Left lung (tissue), 4 donors: ENCODE measurements at regions not wholly inside any gene's neighbourhood (a gene's known extent, or its start where the extent isn't known, plus 50 kb on each side); places are given as distances from the start of the nearest gene placed in this dataset.
A peak's percentile ranks its signal among the peaks of the same experiment; 100 is the strongest.

Source experiments
- ATAC-seq: fragments of 200-7000 bp; cut with Tn5 transposase; one replicate; pipeline ENCODE4 v1.9.1; 2020; ENCODE audit warnings: moderate library complexity
- DNase-seq, 4 donors: peaks; one replicate each; pipeline ENCODE4 v3.0.0-alpha.2; 2013 to 2020
- H3K27ac ChIP-seq, 2 donors: fragments of 200-600 bp; sonication (generic) in 1 of 2; one replicate each; pipeline versions ENCODE4 v1.5.0 to v1.8.0; 2020 to 2021
- H3K27me3 ChIP-seq, 2 donors: fragments of 200-600 bp; sonication (generic) in 1 of 2; one replicate each; pipeline versions ENCODE4 v1.5.0 to v1.8.0; 2020 to 2021
- H3K36me3 ChIP-seq, 2 donors: fragments of 200-600 bp; sonication (generic) in 1 of 2; one replicate each; pipeline versions ENCODE4 v1.5.0 to v1.8.0; 2020 to 2021
- H3K4me1 ChIP-seq, 2 donors: fragments of 200-600 bp; one replicate each; pipeline ENCODE4 v1.8.0; 2021
- H3K4me3 ChIP-seq, 2 donors: fragments of 200-600 bp; sonication (generic) in 1 of 2; one replicate each; pipeline versions ENCODE4 v1.5.0 to v1.8.0; 2020 to 2021; ENCODE audit warnings: mild to moderate bottlenecking in 1 of 2
- H3K9me3 ChIP-seq, 2 donors: fragments of 200-600 bp; sonication (generic) in 1 of 2; one replicate each; pipeline versions ENCODE4 v1.5.0 to v1.8.0; 2020 to 2021
- CTCF ChIP-seq, 2 donors: fragments of 200-600 bp; sonication (generic) in 1 of 2; IDR thresholded peaks; one replicate each; pipeline versions ENCODE4 v1.5.0 to v1.8.0; 2021; ENCODE audit warnings: antibody characterized with exemption in 2 of 2
- intact Hi-C, 2 donors: fragments of 100-400 bp; cut with DNase I; formaldehyde crosslinking; loops; one replicate each; pipeline versions ENCODE4 v1.11.2 to v1.14.2; 2022
- donor health status: DM: no; HTN: yes; CAD: no.
- donor health status: DM: no; HTN: no; CAD: no.

GRCh38 chrX:39896951-39897740, 200.6 kb downstream of the BCOR start:
- H3K9me3 ChIP-seq = no peaks in the 10 kb centered on the region
- no peak overlapping the region for H3K4me3 ChIP-seq
- DNase-seq (peak in 1 of 4 donors; percentile 65), ATAC-seq (peak; percentile 60)
- peaks cover 0 to 16% of the 10 kb centered on the region in 2 donors for H3K4me1 ChIP-seq
- peak overlapping the region in 1 of 2 donors; percentile 50 for H3K27ac ChIP-seq
- intact Hi-C loops = no loop called here
- no peaks in the 10 kb centered on the region for H3K27me3 ChIP-seq
- no peaks in the 10 kb centered on the region for H3K36me3 ChIP-seq
- no peak for TF ChIP-seq CTCF (IDR thresholded peaks at IDR 0.05)

GRCh38 chrX:39897741-39898097, 200.0 kb downstream of the BCOR start:
- H3K4me1 ChIP-seq = peaks cover 0 to 16% of the 10 kb centered on the region in 2 donors
- ATAC-seq (peak; percentile 24), DNase-seq (no peak)
- intact Hi-C loops = no loop called here
- H3K4me3 ChIP-seq = no peak overlapping the region
- H3K9me3 ChIP-seq = no peaks in the 10 kb centered on the region
- no peaks in the 10 kb centered on the region for H3K27me3 ChIP-seq
- no peak for TF ChIP-seq CTCF (IDR thresholded peaks at IDR 0.05)
- peak overlapping the region in 1 of 2 donors; percentile 50 for H3K27ac ChIP-seq
- H3K36me3 ChIP-seq = no peaks in the 10 kb centered on the region

- peaks cover 0 to 16% of the 10 kb centered on the region in 2 donors for H3K4me1 ChIP-seq
- no peak overlapping the region for H3K4me3 ChIP-seq
- DNase-seq (no peak), ATAC-seq (peak; percentile 15)
- H3K9me3 ChIP-seq = no peaks in the 10 kb centered on the region
- TF ChIP-seq CTCF (IDR thresholded peaks at IDR 0.05) = no peak
- peak overlapping the region in 1 of 2 donors; percentile 50 for H3K27ac ChIP-seq
- no peaks in the 10 kb centered on the region for H3K36me3 ChIP-seq
- H3K27me3 ChIP-seq = no peaks in the 10 kb centered on the region
- intact Hi-C loops = no loop called here
These were observed 199.6 kb downstream of the BCOR start for GRCh38 chrX:39898147-39898546.

GRCh38 chrX:39899059-39899458, 198.7 kb downstream of the BCOR start:
- Histone ChIP-seq H3K36me3 (no peaks in the 10 kb centered on the region), H3K4me1 (peaks cover 0 to 14% of the 10 kb centered on the region in 2 donors), H3K27ac (no peak overlapping the region), H3K4me3 (no peak overlapping the region), H3K9me3 (no peaks in the 10 kb centered on the region), H3K27me3 (no peaks in the 10 kb centered on the region)
- TF ChIP-seq CTCF (IDR thresholded peaks at IDR 0.05) = no peak
- DNase-seq (no peak), ATAC-seq (no peak)
- intact Hi-C loops = no loop called here

GRCh38 chrX:39899856-39900776, 197.6 kb downstream of the BCOR start:
- H3K4me3 ChIP-seq = no peak overlapping the region
- peak in 1 of 4 donors; percentile 28 for DNase-seq
- no peaks in the 10 kb centered on the region for H3K27me3 ChIP-seq
- H3K4me1 ChIP-seq = peaks cover 0 to 7% of the 10 kb centered on the region in 2 donors
- H3K36me3 ChIP-seq = no peaks in the 10 kb centered on the region
- intact Hi-C loops = no loop called here
- no peak for TF ChIP-seq CTCF (IDR thresholded peaks at IDR 0.05)
- H3K27ac ChIP-seq = no peak overlapping the region
- peak; percentile 22 for ATAC-seq
- no peaks in the 10 kb centered on the region for H3K9me3 ChIP-seq
